ENCODE measurements at regions not wholly inside any gene's neighbourhood (a gene's known extent, or its start where the extent isn't known, plus 50 kb on each side); places are given as distances from the start of the nearest gene placed in this dataset.

- Histone ChIP-seq H3K27me3 (ENCODE audit: insufficient read depth in 3 of 3, low read length in 2 of 3) (no peaks in the 10 kb centered on the region), H3K36me3 (ENCODE audit: insufficient read depth in 1 of 2, low read depth in 1 of 2) (no peaks in the 10 kb centered on the region), H3K27ac (no peak overlapping the region), H3K9me3 (no peaks in the 10 kb centered on the region), H3K4me3 (no peak overlapping the region), H3K4me1 (no peaks in the 10 kb centered on the region)
- intact Hi-C loops (cut with DNase I) = no loop called here
- no peak for TF ChIP-seq CTCF (IDR thresholded peaks at IDR 0.05)
- ATAC-seq (no peak), DNase-seq (no peak)
- WGBS, 3 donors = 81 to 87% (median 85%) methylated on average over 10 of the region's 10 CpGs
Measured at GRCh38 chr18:7172611-7173010, 55.0 kb upstream of the LAMA1 start.

GRCh38 chr18:7170292-7170691 lies 52.7 kb upstream of the LAMA1 start:
- Histone ChIP-seq H3K27ac (no peak overlapping the region), H3K4me1 (no peaks in the 10 kb centered on the region), H3K27me3 (ENCODE audit: insufficient read depth in 3 of 3, low read length in 2 of 3) (no peaks in the 10 kb centered on the region), H3K9me3 (no peaks in the 10 kb centered on the region), H3K4me3 (no peak overlapping the region), H3K36me3 (ENCODE audit: insufficient read depth in 1 of 2, low read depth in 1 of 2) (no peaks in the 10 kb centered on the region)
- ATAC-seq (no peak), DNase-seq (no peak)
- WGBS, 3 donors = 44 to 63% (median 45%) methylated on average over 8 of the region's 8 CpGs
- intact Hi-C loops (cut with DNase I) = no loop called here
- no peak for TF ChIP-seq CTCF (IDR thresholded peaks at IDR 0.05)

- no peaks in the 10 kb centered on the region for H3K4me1 ChIP-seq
- H3K36me3 ChIP-seq (ENCODE audit: insufficient read depth in 1 of 2, low read depth in 1 of 2) = no peaks in the 10 kb centered on the region
- TF ChIP-seq CTCF (IDR thresholded peaks at IDR 0.05) = no peak
- no peak overlapping the region for H3K4me3 ChIP-seq
- 81 to 88% (median 84%) methylated on average over 10 to 11 of the region's 11 CpGs for WGBS, 3 donors
- no peaks in the 10 kb centered on the region for H3K27me3 ChIP-seq (ENCODE audit: insufficient read depth in 3 of 3, low read length in 2 of 3)
- ATAC-seq (no peak), DNase-seq (no peak)
- H3K9me3 ChIP-seq = no peaks in the 10 kb centered on the region
- intact Hi-C loops (cut with DNase I) = loop anchor here in 1 of 2 donors (10.0 kb wide), 1 partner anchor 135 kb away; no protein-coding TSS in a partner anchor
- no peak overlapping the region for H3K27ac ChIP-seq
Measured at GRCh38 chr18:7169601-7170000, 52.0 kb upstream of the LAMA1 start.

GRCh38 chr18:7168408-7168807 lies 50.8 kb upstream of the LAMA1 start:
- TF ChIP-seq CTCF (IDR thresholded peaks at IDR 0.05) = no peak
- Histone ChIP-seq H3K4me3 (no peak overlapping the region), H3K4me1 (no peaks in the 10 kb centered on the region), H3K36me3 (ENCODE audit: insufficient read depth in 1 of 2, low read depth in 1 of 2) (no peaks in the 10 kb centered on the region), H3K27me3 (ENCODE audit: insufficient read depth in 3 of 3, low read length in 2 of 3) (no peaks in the 10 kb centered on the region), H3K27ac (no peak overlapping the region), H3K9me3 (no peaks in the 10 kb centered on the region)
- 87 to 93% (median 92%) methylated on average over 7 of the region's 7 CpGs for WGBS, 3 donors
- intact Hi-C loops (cut with DNase I) = loop anchor here in 1 of 2 donors (10.0 kb wide), 1 partner anchor 134 kb away; no protein-coding TSS in a partner anchor
- DNase-seq (no peak), ATAC-seq (no peak)
